GM12878 (cell line): ENCODE measurements at regions not wholly inside any gene's neighbourhood (a gene's known extent, or its start where the extent isn't known, plus 50 kb on each side); places are given as distances from the start of the nearest gene placed in this dataset.

Experiments
- ATAC-seq: fragments of 200-7000 bp; cut with Tn5 transposase; 3 replicates; pipeline ENCODE4 v1.9.1; 2020; ENCODE audit warnings: mild to moderate bottlenecking, moderate library complexity
- BruUV-seq: library from RNA; stranded (reverse); fragments of 400-500 nt; replicated peaks from 2 replicates; lab custom pipeline; 2021; lab: Mats Ljungman, UMichigan
- CTCF ChIA-PET: fragments of 300-600 bp; sonication (Branson Sonifier 250); formaldehyde crosslinking; extraction: SDS; loops from one replicate; lab custom pipeline; 2021; ENCODE audit warnings: inconsistent platforms; lab: Yijun Ruan, JAX
- POLR2A ChIA-PET: fragments of 350-600 bp; formaldehyde crosslinking; extraction: SDS; loops from one replicate; lab custom pipeline; 2021; ENCODE audit warnings: inconsistent platforms; lab: Charles Lee
- RAD21 ChIA-PET: fragments of 300-600 bp; sonication (Branson Sonifier 250); formaldehyde crosslinking; loops from one replicate; lab custom pipeline; 2023; ENCODE audit warnings: antibody characterized with exemption; ENCODE audit not compliant: unreplicated experiment; lab: Charles Lee
- SMC1A ChIA-PET: fragments of 300-600 bp; sonication (Branson Sonifier 250); formaldehyde crosslinking; loops from one replicate; lab custom pipeline; 2023; ENCODE audit not compliant: unreplicated experiment, uncharacterized antibody; lab: Charles Lee
- DNase-seq: peaks from one replicate; pipeline ENCODE4 v3.0.0-alpha.2; 2011; ENCODE audit warnings: low read depth, low spot score
- FAIRE-seq: peaks from 3 replicates; lab custom pipeline; 2011; peaks lifted over from hg19 to GRCh38; lab: Jason Lieb, UNC
- H2AFZ ChIP-seq: 2 replicates; pipeline ENCODE4 v1.6.0; 2011; ENCODE audit warnings: low read depth, low read length, control low read depth; ENCODE audit not compliant: control insufficient read depth
- H3K27ac ChIP-seq: 2 replicates; pipeline ENCODE4 v1.5.1; 2011; ENCODE audit warnings: control low read depth; ENCODE audit not compliant: control insufficient read depth, insufficient read depth
- H3K27me3 ChIP-seq, 2 experiments: replicated peaks in 1 of 2; 2 replicates each; pipeline versions ENCODE4 v1.6.0 to v1.6.1; 2011; ENCODE audit warnings: low read length in 1 of 2; ENCODE audit not compliant: control insufficient read depth in 2 of 2, insufficient read depth in 2 of 2
- H3K36me3 ChIP-seq, 2 experiments: 2 replicates each; pipeline ENCODE4 v1.5.1; 2011; ENCODE audit warnings: low read length in 1 of 2; ENCODE audit not compliant: control insufficient read depth in 2 of 2, insufficient read depth in 2 of 2
- H3K4me1 ChIP-seq: 2 replicates; pipeline ENCODE4 v1.6.1; 2011; ENCODE audit warnings: mild to moderate bottlenecking, low read length, moderate library complexity, mixed read lengths; ENCODE audit not compliant: control insufficient read depth, insufficient read depth
- H3K4me2 ChIP-seq: 2 replicates; pipeline ENCODE4 v1.6.0; 2011; ENCODE audit warnings: control low read depth; ENCODE audit not compliant: control insufficient read depth, insufficient read depth
- H3K4me3 ChIP-seq: fragments of 200-600 bp; sonication (generic); 2 replicates; pipeline ENCODE4 v1.5.1; 2016
- H3K79me2 ChIP-seq: 2 replicates; pipeline ENCODE4 v1.6.0; 2011; ENCODE audit warnings: low read length; ENCODE audit not compliant: control insufficient read depth, insufficient read depth
- H3K9ac ChIP-seq: 2 replicates; pipeline ENCODE4 v1.8.0; 2011; ENCODE audit warnings: low read length, control low read depth, mixed read lengths; ENCODE audit not compliant: control insufficient read depth, insufficient read depth
- H3K9me3 ChIP-seq: replicated peaks from 3 replicates; pipeline ENCODE4 v1.5.1; 2011; ENCODE audit warnings: mild to moderate bottlenecking, low read length; ENCODE audit not compliant: control insufficient read depth, insufficient read depth
- H4K20me1 ChIP-seq: 2 replicates; pipeline ENCODE4 v1.6.0; 2011; ENCODE audit not compliant: control insufficient read depth, insufficient read depth
- CTCF ChIP-seq, 3 experiments: IDR thresholded peaks in 2 of 3; conservative IDR thresholded peaks in 1 of 3; 2 replicates each; pipeline ENCODE4 v1.5.1; 2011; ENCODE audit warnings: low read depth in 3 of 3, low read length in 3 of 3, mild to moderate bottlenecking in 3 of 3, control low read depth in 2 of 3, moderate library complexity in 2 of 3, inconsistent platforms in 1 of 3, mixed read lengths in 1 of 3; ENCODE audit not compliant: control insufficient read depth in 2 of 3, insufficient read depth in 1 of 3; ENCODE audit errors: extremely low read depth in 1 of 3
- EGR1 ChIP-seq, 2 experiments: IDR thresholded peaks; 1 replicate in 1 of 2; 2 replicates in 1 of 2; pipeline ENCODE4 v1.6.1; 2011 to 2012; ENCODE audit warnings: low read depth in 2 of 2, low read length in 2 of 2, borderline replicate concordance in 1 of 2, mild to moderate bottlenecking in 1 of 2, moderate library complexity in 1 of 2
- FOS ChIP-seq: IDR thresholded peaks from 3 replicates; pipeline ENCODE4 v1.6.1; 2011; ENCODE audit warnings: borderline replicate concordance; ENCODE audit not compliant: insufficient read length; ENCODE audit errors: extremely low read depth
- HDGF ChIP-seq: fragments of 450-650 bp; IDR thresholded peaks from 2 replicates; pipeline ENCODE4 v1.6.1; 2016; ENCODE audit warnings: antibody characterized with exemption
- JUND ChIP-seq: IDR thresholded peaks from 2 replicates; pipeline ENCODE4 v1.6.1; 2012; ENCODE audit warnings: low read depth, mild to moderate bottlenecking, low read length, improper control_type of control experiment, moderate library complexity
- LARP7 ChIP-seq: fragments of 450-650 bp; IDR thresholded peaks from 2 replicates; pipeline ENCODE4 v1.6.1; 2017; ENCODE audit warnings: mild to moderate bottlenecking
- NR2C2 ChIP-seq: IDR thresholded peaks from 2 replicates; pipeline ENCODE4 v1.6.1; 2011; ENCODE audit warnings: borderline replicate concordance, low read depth; ENCODE audit not compliant: control insufficient read depth, insufficient read length
- STAT1 ChIP-seq: fragments of 450-650 bp; conservative IDR thresholded peaks from 2 replicates; pipeline ENCODE4 v1.6.1; 2014; ENCODE audit warnings: antibody characterized with exemption, mild to moderate bottlenecking
- WRNIP1 ChIP-seq: IDR thresholded peaks from 2 replicates; pipeline ENCODE4 v1.6.1; 2011; ENCODE audit warnings: low read depth, low read length, improper control_type of control experiment, borderline replicate concordance
- ZBED1 ChIP-seq: IDR thresholded peaks from 2 replicates; pipeline ENCODE4 v1.6.1; 2016; ENCODE audit warnings: borderline replicate concordance
- WGBS: methylation state at CpG from one replicate; pipeline ENCODE4 v1.1.6; 2016; ENCODE audit warnings: low lambda C conversion rate; ENCODE audit not compliant: insufficient replicate concordance, insufficient coverage; ENCODE audit errors: missing lambda C conversion rate; 5-methylcytosine and 5-hydroxymethylcytosine counted together
- in situ Hi-C: fragments of 300-500 bp; cut with MboI; formaldehyde crosslinking; loops from 9 replicates; pipeline ENCODE4 v1.14.3; 2018; ENCODE audit warnings: mixed read lengths
- intact Hi-C: fragments of 100-400 bp; cut with micrococcal nuclease; formaldehyde crosslinking; loops from one replicate; pipeline ENCODE4 v1.14.2; 2022; ENCODE audit not compliant: unreplicated experiment
- TF ChIP-seq, protein P1 (sequence below): fragments of 450-650 bp; IDR thresholded peaks from 2 replicates; pipeline ENCODE4 v1.6.1; 2016; ENCODE audit warnings: mild to moderate bottlenecking
- TF ChIP-seq, protein P2 (sequence below): IDR thresholded peaks from 2 replicates; pipeline ENCODE4 v1.6.1; 2012; ENCODE audit warnings: low read depth, low read length, improper control_type of control experiment

DNA sequence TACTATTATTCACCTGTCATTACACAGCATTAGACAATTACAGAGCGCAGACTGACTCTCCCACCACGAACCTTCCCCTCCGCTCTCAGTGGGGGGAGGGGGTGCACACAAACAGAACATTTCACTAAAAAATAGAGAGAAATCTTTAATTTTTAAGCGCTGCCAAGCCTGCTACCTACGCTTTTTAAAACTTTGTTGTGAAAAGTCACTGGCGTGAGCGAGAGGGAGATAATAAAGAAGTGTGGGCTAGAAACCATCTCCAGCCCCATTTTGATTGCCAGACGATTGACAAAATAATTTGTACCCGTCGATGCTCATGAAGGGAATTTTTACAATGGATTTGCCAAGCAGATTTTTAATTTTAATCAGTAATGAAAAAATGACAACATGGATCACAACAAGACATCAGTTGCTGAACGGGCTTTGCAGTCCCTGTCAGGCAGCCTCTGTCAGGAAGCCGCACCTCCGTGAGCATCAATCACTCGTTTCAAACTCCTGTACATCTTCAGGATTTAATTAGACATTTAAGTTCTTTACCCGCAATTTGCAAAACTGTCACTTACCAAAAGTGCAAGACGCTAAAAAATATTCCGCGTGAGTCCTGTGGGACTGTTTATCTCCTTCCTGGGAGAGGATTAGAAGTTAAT lies 209.1 kb downstream of the BCL11B start:
- Histone ChIP-seq H3K9ac (no peak overlapping the region), H3K27me3 (no peaks in the 10 kb centered on the region), H3K27ac (no peak overlapping the region), H3K4me1 (no peaks in the 10 kb centered on the region), H3K4me3 (no peak overlapping the region), H3K4me2 (no peak overlapping the region), H3K79me2 (no peaks in the 10 kb centered on the region), H4K20me1 (no peaks in the 10 kb centered on the region), H2AFZ (no peak overlapping the region), H3K36me3 (no peaks in the 10 kb centered on the region)
- ChIA-PET RAD21 (no interaction called here), CTCF (no interaction called here), SMC1A (no interaction called here), POLR2A (no interaction called here)
- 53% methylated on average over 18 of the region's 18 CpGs for WGBS
- DNase-seq (no peak), ATAC-seq (no peak), FAIRE-seq (no peak)
- BruUV-seq, result no TSS peak
- intact Hi-C loops, result no loop called here
- in situ Hi-C loops, result no loop called here
- TF ChIP-seq JUND (no peak), HDGF (no peak), ZBED1 (no peak), WRNIP1 (no peak), FOS (no peak), CTCF (IDR thresholded peaks at IDR 0.05 in 2 of 3, conservative IDR thresholded peaks at IDR 0.05 in 1 of 3; ENCODE audit: control insufficient read depth in 2 of 3, extremely low read depth in 1 of 3, insufficient read depth in 1 of 3, low read depth in 3 of 3, low read length in 3 of 3) (no peak), NR2C2 (no peak), LARP7 (no peak), EGR1 (IDR thresholded peaks at IDR 0.05; ENCODE audit: borderline replicate concordance in 1 of 2, low read depth in 2 of 2, low read length in 2 of 2) (no peak), STAT1 (no peak)
- TF ChIP-seq, protein P1, sequence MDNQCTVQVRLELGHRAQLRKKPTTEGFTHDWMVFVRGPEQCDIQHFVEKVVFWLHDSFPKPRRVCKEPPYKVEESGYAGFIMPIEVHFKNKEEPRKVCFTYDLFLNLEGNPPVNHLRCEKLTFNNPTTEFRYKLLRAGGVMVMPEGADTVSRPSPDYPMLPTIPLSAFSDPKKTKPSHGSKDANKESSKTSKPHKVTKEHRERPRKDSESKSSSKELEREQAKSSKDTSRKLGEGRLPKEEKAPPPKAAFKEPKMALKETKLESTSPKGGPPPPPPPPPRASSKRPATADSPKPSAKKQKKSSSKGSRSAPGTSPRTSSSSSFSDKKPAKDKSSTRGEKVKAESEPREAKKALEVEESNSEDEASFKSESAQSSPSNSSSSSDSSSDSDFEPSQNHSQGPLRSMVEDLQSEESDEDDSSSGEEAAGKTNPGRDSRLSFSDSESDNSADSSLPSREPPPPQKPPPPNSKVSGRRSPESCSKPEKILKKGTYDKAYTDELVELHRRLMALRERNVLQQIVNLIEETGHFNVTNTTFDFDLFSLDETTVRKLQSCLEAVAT, result no peak
- TF ChIP-seq, protein P2, sequence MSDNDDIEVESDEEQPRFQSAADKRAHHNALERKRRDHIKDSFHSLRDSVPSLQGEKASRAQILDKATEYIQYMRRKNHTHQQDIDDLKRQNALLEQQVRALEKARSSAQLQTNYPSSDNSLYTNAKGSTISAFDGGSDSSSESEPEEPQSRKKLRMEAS, result no peak
- TF ChIP-seq, all 136 proteins: peak for 0
- no peaks in the 10 kb centered on the region; the same call in 2 of the 3 replicates for H3K9me3 ChIP-seq
